ENCODE measurements at regions not wholly inside any gene's neighbourhood (a gene's known extent, or its start where the extent isn't known, plus 50 kb on each side); places are given as distances from the start of the nearest gene placed in this dataset.
"Not testable (repeated sequence)": the region's sequence is repeated elsewhere in the genome, so short reads cannot be mapped to it uniquely, and the experiment has no call there.

DNA sequence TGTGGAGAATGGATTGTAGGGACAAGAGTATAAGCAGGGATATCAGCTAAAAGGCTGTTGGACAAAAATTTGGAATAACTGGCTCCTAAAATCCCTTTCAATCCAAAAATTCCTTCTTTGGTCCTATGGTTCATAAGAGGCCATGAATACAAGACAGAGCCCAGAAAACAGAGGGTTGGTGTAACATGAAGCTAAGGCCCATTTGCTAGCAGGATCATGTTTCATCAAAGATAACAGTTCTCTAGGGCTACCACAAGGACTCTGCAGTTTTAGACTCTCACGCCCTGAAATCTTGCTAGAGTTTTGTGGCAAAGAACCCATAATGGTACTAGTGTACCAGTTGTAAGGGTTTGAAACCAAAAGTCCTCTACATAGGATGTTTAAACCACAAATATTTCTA, 327.8 kb upstream of the TBX18 start:
- intact Hi-C loops (cut with micrococcal nuclease), result no loop called here

DNA sequence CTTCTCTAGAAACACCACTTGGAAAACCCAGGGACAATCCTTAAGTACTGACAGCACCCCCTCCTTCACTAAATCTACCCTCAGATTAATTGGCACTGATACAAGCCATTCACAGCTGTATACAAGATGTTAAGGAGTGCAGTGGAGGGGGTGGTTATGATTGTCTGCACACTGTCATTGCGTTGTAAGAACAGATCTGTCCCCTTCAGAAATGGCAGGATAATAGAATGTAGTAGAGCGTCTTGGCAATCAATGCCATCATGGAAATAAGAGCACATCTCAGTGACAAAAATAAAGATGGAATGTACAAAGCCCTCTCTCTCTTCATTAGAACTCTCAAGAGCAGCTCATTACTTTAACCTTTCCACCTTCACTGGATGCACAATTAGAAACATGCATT, 324.9 kb upstream of the TBX18 start:
- intact Hi-C loops (cut with micrococcal nuclease), result no loop called here

DNA sequence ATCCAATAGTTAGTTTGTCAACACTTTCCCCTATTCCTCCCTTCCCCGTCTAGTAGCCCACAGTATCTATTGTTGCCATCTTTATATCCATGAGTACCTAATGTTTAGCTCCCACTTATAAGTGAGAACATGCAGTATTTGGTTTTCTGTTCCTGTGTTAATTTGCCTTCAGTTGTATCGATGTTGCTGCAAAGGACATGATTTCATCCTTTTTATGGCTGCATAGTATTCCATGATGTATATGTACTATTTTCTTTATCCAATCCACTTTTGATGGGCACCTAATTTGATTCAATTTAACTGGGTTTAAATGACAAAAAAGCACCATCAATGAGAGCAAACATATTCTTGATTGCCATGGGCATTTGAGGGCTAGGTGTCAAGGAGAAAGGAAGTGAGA, 321.5 kb upstream of the TBX18 start:
- intact Hi-C loops (cut with micrococcal nuclease), result no loop called here

DNA sequence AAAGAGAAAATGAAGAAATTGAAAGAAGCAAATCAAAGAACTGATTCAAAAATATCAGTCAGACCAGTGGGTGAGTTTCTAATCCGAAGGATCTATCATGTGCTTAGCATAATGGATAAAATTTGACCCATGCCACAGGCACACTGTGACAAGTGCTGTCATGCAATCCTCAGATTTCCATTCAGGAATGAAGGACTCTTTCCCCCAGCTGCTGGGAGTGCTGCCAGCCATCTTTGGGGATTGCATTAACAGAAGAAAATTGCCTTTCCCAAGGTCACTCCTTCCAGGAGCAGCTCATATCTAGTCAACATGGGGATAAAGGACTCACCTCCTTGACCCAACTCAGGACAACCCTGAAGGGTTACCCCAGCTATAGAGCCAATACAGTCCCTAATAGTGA, 316.7 kb upstream of the TBX18 start:
- intact Hi-C loops (cut with micrococcal nuclease), result no loop called here

DNA sequence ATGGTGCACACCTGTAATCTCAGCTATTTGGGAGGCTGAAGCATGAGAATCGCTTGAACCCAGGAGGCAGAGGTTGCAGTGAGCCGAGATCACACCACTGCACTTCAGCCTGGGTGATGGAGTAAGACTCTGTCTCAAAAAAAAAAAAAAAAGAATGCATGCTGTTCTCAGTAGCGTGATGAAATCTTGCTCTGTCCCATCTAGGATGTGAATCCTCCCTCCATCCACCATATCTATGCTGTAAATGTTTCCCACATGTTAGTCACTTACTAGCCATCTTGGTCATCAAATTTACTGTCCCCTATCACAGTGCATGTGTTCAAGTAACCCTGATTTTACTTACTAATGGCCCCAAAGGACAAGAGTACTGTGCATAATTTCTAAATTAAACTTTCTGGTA, 315.4 kb upstream of the TBX18 start:
- intact Hi-C loops (cut with micrococcal nuclease), result no loop called here

DNA sequence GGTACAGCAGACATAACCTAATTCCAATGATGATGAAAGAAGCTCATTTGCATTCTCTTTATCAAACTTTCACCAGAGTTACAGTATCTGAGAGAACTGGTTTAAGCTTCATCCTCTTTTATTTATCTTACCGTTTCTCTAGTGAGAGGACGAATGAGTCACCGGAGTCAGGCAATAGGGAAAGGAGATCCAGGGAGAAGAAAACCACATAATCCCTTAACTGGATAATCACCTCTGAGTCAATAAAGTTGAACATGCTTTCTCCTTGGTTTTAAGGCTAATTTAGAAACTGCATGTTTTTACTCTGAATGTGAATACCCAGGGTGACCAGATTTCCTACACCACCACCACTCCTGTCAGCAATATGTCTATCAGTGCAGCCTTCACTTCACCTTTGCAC, 313.7 kb upstream of the TBX18 start:
- intact Hi-C loops (cut with micrococcal nuclease), result no loop called here

DNA sequence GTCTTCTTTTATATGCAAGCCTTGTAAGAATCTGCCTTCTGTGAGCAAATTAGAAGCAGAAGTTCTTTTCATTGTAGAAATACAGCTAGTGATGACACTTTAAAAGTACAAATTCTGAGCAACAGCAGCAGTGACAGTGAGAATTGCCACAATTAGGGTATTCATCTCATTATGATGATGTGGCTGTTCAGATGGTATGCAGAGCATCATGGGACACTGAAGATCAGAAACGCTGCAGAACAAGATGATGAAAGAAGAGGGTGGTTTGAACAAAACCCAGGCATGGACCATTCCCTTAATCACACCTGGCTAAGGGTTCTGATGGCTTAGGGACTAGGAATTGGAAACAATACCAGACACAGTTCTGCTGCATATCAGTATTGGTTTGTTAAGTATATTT, 312.7 kb upstream of the TBX18 start:
- intact Hi-C loops (cut with micrococcal nuclease), result no loop called here

DNA sequence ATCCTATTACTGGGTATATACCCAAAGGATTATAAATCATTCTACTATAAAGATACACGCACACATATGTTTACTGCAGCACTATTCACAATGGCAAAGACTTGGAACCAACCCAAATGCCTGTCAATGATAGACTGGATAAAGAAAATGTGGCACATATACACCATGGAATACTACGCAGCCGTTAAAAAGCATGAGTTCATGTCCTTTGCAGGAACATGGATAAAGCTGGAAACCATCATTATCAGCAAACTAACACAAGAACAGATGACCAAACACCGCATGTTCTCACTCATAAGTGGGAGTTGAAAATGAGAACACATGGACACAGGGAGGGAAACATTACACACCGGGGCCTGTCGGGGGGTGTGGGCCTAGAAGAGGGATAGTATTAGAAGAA, 307.4 kb upstream of the TBX18 start:
- intact Hi-C loops (cut with micrococcal nuclease), result not testable (repeated sequence)

DNA sequence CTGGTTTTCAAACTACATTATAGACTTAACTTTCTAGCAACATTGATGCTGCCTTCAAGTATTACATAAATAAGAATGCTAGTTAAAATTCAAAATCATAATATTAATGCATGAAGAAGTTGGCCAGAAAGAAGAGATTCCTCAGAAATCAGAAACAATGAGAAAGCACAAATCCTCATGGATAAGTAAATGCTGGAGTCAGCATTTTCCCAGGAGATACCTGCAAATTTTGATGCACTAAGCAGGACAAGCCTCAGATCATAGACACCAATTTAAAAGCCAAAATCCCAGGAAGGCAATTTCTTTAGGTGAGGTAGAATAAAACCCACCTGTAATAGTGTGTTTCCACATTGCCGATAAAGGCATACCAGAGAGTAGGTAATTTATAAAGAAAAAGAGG, 305.2 kb upstream of the TBX18 start:
- intact Hi-C loops (cut with micrococcal nuclease), result no loop called here

DNA sequence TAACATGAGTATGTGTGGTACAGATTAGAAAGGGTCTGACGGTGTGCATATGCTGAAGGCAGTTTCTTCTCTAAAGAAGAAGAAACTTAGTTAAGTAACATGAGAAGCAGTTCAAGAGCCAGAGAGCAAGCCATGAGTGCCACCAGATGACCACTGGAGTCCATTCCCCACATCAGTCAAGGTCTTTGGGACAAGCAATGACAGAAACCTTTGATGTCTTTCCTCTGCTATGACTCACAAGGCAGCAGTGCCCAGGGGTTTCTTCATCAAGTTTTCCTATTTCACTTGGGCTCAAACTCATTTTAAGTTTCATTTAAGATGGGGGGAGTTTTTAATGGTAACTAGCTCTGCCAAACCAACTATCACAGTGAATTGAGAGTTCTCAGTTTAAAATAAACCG, 303.8 kb upstream of the TBX18 start:
- intact Hi-C loops (cut with micrococcal nuclease), result no loop called here

DNA sequence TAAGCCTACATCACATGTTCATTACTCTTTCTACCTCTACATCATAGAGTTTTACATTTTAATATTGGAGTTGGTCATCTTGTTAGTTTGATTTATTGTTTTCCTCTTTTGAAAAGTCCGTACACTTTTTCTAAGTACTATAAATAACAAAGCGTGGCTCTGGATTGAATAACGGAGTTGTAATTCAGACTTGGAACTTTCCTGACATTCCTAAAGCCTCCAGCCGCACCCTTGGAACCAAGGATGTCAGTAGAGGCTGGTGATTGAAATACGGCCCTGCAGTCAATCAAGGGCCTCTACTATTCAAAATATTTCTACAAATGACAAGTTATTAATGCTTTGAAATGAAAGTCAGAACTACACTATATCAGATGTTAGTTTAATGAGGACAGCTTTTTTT, 301.9 kb upstream of the TBX18 start:
- intact Hi-C loops (cut with micrococcal nuclease), result no loop called here

DNA sequence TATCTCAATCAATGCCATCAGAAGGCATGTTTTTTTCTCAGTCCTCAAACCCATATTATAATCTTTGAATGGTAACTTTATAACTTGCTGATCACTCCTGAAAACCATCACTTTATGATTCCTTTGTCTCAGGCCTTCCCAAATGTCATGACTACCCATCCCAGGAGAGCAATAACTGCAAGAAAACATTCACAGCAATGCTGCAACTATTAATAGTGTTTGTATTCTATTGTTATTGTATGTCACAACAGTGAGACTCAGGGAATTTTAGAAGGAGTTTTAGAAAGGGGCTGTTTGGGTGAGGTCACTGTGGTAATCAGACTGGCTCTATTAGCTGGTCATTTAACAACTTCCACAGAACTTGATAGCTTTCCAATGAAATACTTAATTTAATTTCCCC, 301.4 kb upstream of the TBX18 start:
- intact Hi-C loops (cut with micrococcal nuclease), result no loop called here

DNA sequence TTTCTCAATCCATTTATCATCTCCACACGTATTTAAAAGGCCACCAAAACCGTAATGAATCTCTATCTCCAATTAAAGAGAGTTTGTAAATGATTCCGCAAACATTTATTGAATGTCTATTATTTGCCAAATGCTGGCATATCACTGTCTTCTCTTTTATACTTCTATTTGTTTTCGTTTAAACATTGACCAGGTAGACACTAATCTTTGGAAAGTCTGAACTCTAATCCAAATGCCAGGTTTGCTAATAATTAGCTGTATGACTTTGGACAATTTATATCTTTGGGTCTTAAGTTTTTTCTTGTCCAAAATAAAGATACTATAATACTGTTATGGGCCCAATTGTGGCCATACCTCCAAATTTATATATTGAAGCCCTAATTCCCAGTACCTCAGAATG, 299.2 kb upstream of the TBX18 start:
- intact Hi-C loops (cut with micrococcal nuclease), result no loop called here

DNA sequence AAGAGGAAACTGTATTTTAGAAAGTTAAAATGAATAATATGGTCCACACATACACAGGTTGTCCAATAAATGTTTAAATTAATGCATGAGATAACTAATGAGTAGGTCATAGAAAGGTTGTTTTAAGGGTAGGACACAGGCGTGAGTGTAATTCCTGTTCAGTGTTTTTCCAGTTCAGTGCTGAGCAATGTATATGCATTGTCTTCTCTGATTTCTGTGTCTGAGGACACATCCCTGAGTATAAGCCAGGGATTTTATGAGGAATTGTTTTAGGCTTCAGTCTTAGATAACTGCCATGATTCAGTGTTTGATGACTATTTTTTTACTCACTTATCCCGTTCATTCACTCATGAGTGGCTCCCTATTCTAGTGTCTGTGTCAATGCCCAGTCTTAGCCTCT, 298.5 kb upstream of the TBX18 start:
- intact Hi-C loops (cut with micrococcal nuclease), result no loop called here

DNA sequence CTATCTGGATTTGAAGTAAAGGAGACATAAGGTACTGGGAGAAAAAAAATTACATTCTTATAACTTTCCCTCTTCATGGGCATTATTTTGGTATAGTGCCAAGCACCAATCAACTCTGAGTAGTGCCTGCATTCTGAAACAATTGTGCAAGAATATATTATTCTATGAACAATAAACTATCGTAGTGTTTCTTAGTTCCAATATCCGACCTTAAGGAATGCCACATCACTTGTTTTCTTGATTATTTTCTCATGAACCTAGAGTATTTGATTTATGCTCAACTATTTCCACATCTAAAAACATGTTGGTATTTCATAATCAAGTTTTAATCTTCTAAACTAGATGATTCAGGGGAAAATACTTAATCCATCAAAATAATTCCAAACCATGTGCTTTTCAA, 294.4 kb upstream of the TBX18 start:
- intact Hi-C loops (cut with micrococcal nuclease), result no loop called here

DNA sequence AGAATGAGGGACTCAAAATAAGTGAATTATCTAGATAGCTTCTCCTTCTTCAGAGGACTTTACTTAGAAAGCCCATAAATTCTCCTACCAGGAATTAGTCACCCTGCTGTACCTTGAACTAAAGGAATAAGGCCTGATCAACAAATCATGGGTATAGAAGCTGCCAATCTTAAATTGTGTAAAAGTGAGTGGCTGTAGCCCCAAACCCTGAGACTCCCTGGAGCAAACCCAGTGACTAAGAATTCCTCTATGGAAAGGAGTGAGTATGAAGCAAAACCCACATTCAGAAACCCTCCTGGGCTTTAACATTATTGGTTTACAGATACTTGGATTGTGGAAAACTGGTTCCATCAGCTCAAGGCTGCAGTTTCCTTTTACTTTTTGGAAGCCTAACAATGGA, 285.8 kb upstream of the TBX18 start:
- intact Hi-C loops (cut with micrococcal nuclease), result no loop called here

DNA sequence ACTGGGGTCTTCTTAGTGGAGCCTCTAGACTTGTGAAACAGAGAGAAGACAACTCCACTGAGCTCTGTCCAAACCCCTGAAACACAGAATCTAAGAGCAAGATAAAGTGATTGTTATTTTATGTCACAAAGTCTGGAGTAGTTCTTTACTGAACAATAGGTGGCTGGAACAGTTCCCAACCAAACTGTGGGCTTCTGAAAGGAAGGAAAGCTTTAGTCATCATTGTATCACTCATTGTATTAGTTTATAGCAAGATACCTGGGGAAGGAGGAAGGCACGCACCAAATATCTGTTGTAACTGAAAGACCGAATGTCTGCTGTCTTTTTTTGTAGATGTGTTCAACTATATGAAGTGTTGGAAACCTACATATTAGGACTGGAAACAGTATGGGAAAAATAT, 284.9 kb upstream of the TBX18 start:
- intact Hi-C loops (cut with micrococcal nuclease), result no loop called here

DNA sequence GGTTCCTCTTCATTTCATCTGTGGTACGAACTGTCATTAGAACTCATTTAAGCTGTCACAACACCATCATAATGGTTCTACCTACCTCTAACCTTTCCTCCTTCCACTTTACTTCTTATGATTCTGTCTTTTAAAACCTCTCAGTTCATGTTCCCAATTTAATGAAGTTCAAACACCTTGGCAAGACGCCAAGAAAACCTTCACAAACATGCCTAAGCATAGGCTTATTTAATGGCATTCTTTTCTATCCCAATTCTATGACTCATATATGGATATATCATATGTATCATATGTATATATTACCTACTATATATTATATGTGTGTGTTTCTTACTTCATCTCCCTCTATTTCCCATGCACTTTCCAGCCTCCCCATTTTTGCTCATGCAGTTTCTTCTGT, 283.4 kb upstream of the TBX18 start:
- intact Hi-C loops (cut with micrococcal nuclease), result no loop called here

DNA sequence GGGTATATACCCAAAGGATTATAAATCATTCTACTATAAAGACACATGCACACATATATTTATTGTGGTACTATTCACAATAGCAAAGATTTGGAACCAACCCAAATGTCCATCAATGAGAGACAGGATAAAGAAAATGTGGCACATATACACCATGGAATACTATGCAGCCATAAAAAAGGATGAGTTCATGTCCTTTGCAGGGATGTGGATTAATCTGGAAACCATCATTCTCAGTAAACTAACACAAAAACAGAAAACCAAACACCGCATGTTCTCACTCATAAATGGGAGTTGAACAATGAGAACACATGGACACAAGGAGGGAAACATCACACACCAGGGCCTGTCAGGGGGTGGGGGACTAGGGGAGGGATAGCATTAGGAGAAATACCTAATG, 281.4 kb upstream of the TBX18 start:
- intact Hi-C loops (cut with micrococcal nuclease), result not testable (repeated sequence)

DNA sequence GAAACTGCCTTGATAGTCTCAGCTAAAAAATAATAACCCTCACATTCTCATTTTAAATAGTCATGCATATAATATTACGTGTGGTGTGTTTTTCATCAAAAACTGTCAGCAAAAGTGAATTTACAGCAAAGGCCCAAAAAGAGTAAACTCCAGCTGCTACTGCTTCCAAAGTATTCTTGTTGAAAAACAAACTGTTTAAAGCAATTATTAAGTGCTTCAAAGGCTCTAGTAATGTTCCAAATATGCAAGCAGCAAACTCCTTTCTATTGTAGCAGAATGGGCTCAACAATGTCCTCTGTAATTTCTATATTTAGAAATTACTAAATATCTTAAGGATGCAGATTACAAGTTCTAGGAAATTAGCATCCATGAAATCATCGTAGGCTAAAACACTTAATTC, 280.0 kb upstream of the TBX18 start:
- intact Hi-C loops (cut with micrococcal nuclease), result no loop called here

DNA sequence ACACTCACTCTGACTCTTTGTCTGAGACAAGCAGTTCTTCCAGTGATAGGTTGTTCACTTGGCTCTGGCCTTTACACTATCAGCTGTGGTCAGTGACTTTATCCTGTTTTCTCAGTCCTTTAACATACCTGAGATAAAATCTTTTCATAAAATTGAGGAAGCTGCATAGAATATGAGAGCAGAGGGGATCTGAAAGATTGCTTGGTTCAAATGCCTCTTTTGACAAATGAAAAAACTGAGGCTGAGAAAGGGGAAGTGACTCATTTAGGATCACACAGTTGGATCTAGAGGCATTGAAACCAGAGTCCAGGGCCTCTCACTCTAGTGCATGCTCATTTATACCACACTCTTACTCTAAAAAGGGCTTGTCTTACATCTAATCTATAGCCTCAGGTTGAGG, 277.0 kb upstream of the TBX18 start:
- intact Hi-C loops (cut with micrococcal nuclease), result no loop called here

DNA sequence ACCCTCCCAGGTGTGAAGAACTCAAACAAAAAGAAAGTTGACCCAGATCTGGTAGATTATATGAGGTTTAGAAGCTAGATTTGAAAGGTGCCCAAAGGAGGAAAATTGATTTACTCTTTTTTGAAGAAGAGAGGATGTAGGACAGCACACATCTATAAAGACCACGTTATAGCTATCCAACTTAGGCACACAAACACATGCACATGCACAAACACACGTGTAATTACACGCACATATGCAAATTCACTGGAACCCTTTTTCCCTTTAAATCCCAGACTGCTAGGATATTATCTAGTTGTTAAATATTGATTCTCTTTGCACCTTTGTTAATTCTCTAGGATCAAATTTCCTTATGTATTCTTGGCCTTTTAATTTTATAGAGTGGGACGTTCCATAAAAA, 272.8 kb upstream of the TBX18 start:
- intact Hi-C loops (cut with micrococcal nuclease), result no loop called here

DNA sequence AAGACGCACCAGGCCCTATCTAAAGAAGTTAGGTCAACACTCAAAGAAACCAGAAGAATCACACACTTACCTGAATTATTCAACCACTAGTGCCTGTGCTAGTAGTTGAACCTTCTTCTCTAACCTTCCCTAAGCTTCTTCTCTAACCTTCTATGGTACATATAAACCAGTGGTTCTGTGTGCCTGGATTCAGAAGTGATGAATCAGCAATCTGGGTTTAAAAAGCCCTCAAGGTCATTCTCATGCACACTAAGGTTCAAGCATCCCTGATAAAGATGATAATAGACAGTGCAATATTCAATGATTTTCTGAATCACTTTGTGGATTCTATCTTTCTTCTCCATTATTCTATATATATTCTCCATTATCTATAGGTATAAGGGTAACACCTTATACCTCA, 271.4 kb upstream of the TBX18 start:
- intact Hi-C loops (cut with micrococcal nuclease), result no loop called here

DNA sequence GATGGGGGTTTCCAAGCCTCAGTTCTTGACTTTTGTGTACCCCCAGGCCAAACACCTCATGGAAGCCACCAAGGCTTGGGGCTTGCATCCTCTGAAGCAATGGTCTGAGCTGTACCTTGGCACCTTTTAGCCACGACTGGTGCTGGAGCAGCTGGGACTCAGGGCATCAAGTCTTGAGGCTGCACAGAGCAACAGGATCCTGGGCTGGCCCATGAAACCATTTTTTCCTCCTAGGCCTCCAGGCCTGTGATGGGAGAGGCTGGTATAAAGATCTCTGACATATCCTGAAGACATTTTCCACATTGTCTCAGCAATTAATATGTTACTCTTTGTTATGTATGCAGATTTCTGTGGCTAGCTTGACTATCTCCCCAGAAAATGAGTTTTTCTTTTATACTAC, 269.1 kb upstream of the TBX18 start:
- intact Hi-C loops (cut with micrococcal nuclease), result no loop called here

DNA sequence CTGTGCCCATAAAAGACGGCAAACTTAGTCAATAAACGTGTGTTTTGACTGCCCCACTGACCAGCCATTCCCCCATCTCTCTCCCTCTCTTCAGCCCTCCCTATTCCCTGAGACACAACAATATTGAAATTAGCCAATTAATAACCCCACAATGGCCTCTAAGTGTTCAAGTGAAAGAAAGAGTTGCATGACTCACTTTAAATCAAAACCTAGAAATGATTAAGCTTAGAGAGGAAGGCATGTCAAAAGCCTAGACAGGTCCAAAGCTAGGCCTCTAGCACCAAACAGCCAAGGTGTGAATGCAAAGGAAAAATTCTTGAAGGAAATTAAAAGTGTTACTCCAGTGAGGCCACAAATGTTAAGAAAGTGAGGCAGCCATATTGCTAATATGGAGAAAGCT, 261.6 kb upstream of the TBX18 start:
- intact Hi-C loops (cut with micrococcal nuclease), result no loop called here

Data from T-helper 2 cell treated with Interferon-gamma antibody and Interleukin-4, amounts not matched to agents 100 ng/mL and 5 ng/mL, for 36 hours (primary cell).